Lower leg skin (tissue), 3 donors: ENCODE measurements at regions not wholly inside any gene's neighbourhood (a gene's known extent, or its start where the extent isn't known, plus 50 kb on each side); places are given as distances from the start of the nearest gene placed in this dataset.

Experiments
- CTCF ChIP-seq, 3 donors: fragments of 450-650 bp; IDR thresholded peaks; one replicate each; pipeline ENCODE4 v1.5.1; 2016; ENCODE audit warnings: antibody characterized with exemption in 3 of 3, mild to moderate bottlenecking in 3 of 3, moderate library complexity in 2 of 3
- POLR2A ChIP-seq, 2 donors: fragments of 450-650 bp; IDR thresholded peaks; one replicate each; pipeline ENCODE4 v1.6.1; 2016 to 2017; ENCODE audit warnings: antibody characterized with exemption in 2 of 2, mild to moderate bottlenecking in 1 of 2, moderate library complexity in 1 of 2

GRCh38 chr3:68123231-68123630 is 468.8 kb upstream of the SUCLG2 start:
- no peak for TF ChIP-seq POLR2A (IDR thresholded peaks at IDR 0.05)
- no peak for TF ChIP-seq CTCF (IDR thresholded peaks at IDR 0.05)
